Gastrocnemius medialis (tissue), 4 donors: ENCODE measurements at regions not wholly inside any gene's neighbourhood (a gene's known extent, or its start where the extent isn't known, plus 50 kb on each side); places are given as distances from the start of the nearest gene placed in this dataset.

Experiments
- CTCF ChIP-seq, 5 experiments: fragments of 450-650 bp in 3 of 5; fragments of 200-600 bp in 2 of 5; sonication (generic) in 2 of 5; IDR thresholded peaks in 4 of 5; conservative IDR thresholded peaks in 1 of 5; 1 replicate in 4 of 5; 2 replicates in 1 of 5; pipeline ENCODE4 v1.5.1; 2016 to 2019; ENCODE audit warnings: antibody characterized with exemption in 5 of 5, mild to moderate bottlenecking in 3 of 5, moderate library complexity in 3 of 5
- POLR2A ChIP-seq, 2 donors: fragments of 450-650 bp; IDR thresholded peaks; one replicate each; pipeline ENCODE4 v1.6.1; 2017; ENCODE audit warnings: antibody characterized with exemption in 2 of 2, mild to moderate bottlenecking in 2 of 2, moderate library complexity in 2 of 2

DNA sequence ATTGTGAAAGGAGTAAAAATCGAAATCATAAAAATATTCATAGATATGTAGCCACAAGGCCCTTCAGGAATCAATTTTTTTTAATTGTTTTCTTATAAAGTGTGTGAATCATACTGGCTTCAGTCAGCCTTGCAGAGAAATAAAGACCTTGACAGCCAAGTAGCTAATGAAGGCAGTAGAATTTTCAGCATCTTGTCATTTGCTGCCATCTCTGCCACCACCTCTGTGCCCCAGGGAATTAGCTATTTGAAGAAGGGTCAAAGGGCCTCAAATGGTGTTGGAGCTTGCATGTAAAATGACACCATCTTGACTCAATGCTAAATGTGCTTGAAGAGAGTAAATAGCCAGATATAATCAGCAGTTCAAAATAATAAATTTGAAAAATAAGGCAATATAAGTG lies 359.4 kb upstream of the DCN start:
- TF ChIP-seq POLR2A (IDR thresholded peaks at IDR 0.05) (no peak), CTCF (IDR thresholded peaks at IDR 0.05 in 4 of 5, conservative IDR thresholded peaks at IDR 0.05 in 1 of 5) (no peak)
